Left ventricle myocardium superior (tissue), 1 donor: ENCODE measurements at regions not wholly inside any gene's neighbourhood (a gene's known extent, or its start where the extent isn't known, plus 50 kb on each side); places are given as distances from the start of the nearest gene placed in this dataset.
"Not testable (repeated sequence)": the region's sequence is repeated elsewhere in the genome, so short reads cannot be mapped to it uniquely, and the experiment has no call there.

Experiments used
- ATAC-seq: fragments of 200-7000 bp; cut with Tn5 transposase; one replicate; pipeline ENCODE4 v1.9.1; 2020; ENCODE audit warnings: mild to moderate bottlenecking, moderate library complexity
- DNase-seq: peaks from one replicate; pipeline ENCODE4 v3.0.0-alpha.2; 2020
- intact Hi-C: fragments of 100-400 bp; cut with micrococcal nuclease; formaldehyde crosslinking; loops from one replicate; pipeline ENCODE4 v1.11.0; 2022
- donor health status: DM: no; HTN: yes; CAD: no; lungs with severe emphysema.

DNA sequence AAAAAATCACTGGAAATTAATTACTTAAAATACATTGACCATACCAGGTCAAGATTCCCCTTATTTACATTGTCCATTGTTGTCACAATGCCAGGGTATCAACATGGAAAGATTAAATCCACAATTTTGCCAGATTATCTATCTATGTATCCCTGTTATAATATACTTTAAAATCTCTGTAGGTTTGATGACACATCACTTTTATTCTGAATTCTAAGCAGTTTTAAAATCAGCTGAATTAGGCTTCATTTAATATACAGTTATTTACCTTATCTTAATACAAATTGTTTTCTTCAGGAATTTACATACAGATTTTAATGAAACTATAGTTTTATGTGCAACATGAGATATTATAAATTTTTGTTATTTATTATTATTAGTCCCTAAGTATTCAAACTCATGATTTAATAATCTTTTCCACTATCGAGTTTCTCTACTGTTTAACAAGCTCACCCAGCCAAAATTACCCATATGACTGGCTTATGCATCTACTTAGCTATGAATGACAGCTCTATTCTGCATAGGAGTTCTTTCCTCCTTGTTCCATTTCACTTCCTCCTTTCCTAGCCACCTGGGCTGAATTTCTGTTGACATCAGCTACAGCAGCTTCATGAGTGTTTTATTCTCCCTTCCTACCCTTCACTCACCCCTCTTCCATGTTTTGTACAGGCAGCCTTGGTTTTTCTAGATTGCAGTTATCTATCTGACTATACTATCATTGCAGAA is 654.2 kb upstream of the MAP3K7 start:
- intact Hi-C loops = no loop called here
- no peak for ATAC-seq
- DNase-seq = no peak

DNA sequence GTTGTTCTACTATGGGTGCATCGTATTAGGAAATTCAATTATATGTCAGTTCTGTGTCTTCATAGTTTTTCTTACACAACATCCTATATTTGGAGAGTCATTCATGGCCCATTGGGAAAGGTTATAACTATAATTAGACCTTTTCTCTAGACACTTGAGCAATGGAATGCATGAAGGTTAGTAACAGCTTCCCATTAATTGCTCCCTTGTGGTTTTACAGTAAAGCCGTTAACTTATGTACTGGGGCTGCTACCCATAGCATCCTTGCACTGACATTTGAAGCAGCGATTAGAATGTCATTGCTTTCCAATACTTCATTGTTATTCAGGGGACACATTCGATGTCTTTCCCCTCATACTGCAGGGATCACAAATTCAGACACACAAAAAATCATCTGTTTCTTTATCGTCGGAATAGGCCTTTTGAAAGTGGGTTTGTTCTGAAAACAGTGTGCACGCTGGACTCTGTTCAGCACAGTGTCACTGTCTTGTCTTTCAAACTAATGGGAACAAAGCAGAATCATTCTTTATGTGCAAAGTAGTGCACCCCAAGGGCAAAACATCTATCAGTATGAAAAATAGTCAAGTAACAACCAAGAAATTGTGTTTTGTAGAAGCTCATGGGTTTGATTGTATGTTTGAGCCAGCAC is 634.3 kb upstream of the MAP3K7 start:
- DNase-seq (no peak), ATAC-seq (no peak)
- intact Hi-C loops = no loop called here

DNA sequence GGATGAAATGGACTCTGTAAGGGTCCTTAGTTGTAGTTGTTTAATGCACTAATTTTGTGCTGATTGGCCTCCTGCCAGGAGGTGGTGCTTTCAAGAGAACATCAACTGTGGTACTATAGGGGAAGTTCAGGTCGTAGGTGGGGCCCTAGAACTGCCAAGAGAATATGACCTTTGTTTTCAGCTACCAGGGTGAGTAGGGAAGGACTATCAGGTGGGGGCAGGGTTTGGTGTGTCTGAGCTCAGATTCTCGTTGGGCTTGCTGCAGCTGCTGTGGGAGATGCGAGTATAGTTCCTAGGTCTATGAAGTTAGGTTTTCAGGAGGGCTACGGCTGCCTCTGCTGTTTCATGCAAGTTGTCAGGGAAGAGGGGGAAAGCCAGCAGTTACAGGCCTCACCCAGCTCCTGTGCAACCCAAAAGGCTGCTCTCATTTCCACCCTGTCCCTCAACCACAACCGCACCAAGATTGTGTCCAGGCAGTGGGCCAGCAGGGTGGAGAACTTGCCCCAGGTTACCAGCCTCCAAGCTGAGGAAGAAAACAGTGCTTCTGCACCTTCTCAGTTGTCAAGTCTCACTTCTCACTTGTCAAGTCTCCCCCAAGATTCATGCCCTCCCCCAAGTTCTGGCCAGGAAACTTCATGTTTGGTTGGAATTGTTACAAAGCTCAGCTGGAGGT is 626.5 kb upstream of the MAP3K7 start:
- DNase-seq (no peak), ATAC-seq (no peak)
- intact Hi-C loops = no loop called here

DNA sequence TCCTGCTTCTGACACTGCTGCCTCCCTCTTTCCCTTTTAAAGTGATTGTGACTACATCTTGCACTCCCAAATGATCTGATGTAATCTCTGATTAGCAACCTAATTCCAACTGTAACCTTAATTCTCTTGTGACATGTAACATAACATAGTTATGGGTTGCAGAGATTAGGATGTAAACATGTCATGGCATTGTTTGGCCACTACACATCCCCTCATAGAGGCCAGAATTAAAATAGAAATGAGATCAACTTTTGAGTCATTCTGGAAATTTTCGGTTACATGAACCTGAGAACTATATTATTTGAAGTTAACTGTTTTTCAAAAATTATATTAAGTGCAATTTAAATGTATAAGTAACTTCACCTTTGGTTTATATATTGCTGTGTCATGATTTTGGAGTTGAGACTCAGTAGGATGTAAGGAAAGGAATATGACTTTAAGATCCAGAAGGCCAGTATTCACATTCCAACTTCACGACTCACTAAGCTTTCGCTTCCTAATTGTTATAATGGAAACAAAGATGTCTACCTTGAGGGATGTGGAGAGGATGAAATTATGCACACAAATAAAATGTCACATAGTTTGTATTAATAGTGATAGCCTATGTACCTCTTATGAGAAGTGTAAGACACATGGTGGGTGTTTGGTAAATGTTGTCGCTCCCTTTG is 611.9 kb upstream of the MAP3K7 start:
- DNase-seq (no peak), ATAC-seq (no peak)
- intact Hi-C loops = no loop called here

DNA sequence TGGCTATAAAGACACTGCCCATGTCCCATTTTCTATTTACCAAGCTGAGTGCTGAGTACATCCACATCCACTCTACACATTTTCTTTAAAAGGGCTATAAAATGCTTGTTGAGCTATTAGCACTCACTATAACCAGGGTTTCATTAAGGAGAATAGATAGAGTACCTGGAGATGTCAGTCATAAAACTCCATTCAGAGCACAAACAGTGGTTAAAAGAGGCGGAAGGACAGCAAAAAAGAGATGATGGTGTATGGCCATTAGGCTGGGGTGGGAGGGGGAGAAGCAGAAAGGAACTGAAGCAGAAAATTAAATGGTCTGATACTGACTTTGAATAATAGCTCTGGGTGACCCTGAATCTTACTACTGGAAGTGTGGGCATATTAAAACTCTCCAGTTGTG is 609.9 kb upstream of the MAP3K7 start:
- intact Hi-C loops = no loop called here
- no peak for ATAC-seq
- no peak for DNase-seq

DNA sequence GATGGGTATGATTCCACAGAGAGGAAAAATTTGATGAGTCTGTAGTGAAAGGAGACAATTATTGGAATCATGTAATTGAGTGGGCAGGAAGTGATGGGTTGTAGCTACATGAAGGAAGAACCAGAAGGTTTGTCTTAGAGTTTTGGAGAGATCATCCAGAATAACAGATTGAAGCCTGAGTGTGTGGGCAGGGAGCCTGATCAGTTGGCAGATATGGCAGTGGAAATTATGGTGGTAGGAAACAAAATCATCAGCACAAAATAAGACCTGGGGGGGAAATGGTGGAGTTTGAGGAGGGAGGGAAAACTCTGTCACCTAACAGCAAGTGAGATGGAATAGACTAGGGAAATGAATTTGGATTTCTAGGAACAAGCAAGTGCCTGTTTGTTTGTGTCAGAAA is 606.6 kb upstream of the MAP3K7 start:
- no peak for ATAC-seq
- DNase-seq = no peak
- intact Hi-C loops = no loop called here

DNA sequence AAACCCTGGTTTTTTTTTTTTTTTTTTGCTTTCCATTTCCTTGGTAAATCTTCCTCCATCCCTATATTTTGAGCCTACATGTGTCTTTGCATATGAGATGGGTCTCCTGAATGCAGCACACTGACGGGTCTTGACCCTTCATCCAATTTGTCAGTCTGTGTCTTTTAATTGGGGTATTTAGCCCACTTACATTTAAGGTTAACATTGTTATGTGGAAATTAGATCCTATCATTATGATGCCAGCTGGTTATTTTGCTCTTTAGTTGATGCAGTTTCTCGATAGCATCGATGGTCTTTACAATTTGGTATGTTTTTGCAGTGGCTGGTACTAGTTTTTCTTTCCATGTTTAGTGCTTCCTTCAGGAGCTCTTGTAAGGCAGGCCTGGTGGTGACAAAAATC is 603.2 kb upstream of the MAP3K7 start:
- DNase-seq, ATAC-seq, intact Hi-C loops: not testable (repeated sequence)

DNA sequence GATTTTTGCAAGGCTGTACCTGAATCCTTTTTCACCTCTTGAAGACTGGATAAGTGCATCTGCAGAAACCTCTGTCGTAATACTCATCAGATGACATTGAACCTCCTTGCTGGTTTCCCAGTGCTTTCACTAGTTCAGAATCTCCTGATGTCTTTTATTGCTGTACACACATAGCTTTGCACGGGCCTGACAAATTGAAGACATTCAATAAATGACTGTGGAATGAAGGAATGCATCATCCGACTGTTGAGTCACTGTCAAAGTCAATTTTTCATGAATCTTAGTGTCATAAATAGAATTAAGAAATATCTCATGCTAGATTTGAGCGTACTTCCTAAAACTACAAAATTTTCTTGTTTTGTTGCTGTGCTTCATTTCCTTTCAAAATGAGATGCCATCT is 598.2 kb upstream of the MAP3K7 start:
- ATAC-seq = no peak
- intact Hi-C loops = no loop called here
- no peak for DNase-seq

DNA sequence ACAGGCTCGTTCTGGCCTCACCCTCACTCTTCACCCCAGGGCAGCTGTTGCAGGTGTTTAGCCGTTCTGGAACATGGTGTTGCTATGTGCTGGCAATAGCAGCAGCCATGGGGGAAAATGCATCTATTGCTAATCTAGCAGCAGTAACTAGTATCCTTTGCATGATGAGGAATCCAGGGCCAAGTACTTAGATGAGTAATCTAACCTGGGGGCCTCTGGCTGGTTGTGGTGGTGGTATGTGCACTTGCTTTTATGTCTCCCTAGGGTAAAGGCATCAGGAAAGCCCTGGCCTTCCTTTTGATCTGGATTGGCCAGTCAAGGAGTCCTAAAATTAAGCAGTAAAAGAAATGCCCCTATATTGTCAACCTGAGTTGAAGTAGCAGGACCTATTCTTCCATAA is 594.5 kb upstream of the MAP3K7 start:
- no peak for DNase-seq
- intact Hi-C loops = no loop called here
- no peak for ATAC-seq

DNA sequence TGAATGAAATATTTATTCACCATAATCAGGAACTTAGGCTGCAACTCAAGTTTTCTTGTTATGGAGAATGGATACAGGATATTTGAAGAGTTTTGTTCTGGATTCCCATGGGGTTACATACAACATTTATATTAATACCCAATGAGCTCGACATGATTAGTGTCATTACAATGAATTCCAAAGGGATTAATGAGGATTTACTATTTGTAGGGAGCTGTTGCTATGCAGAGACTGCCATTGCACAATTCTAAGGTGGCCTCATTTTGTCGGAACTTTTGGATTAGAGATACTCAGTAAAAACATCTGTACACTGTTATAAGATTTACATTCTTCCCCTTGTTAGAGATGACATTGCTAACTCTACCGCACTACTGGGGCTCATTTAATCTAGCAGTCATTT is 586.8 kb upstream of the MAP3K7 start:
- intact Hi-C loops = no loop called here

DNA sequence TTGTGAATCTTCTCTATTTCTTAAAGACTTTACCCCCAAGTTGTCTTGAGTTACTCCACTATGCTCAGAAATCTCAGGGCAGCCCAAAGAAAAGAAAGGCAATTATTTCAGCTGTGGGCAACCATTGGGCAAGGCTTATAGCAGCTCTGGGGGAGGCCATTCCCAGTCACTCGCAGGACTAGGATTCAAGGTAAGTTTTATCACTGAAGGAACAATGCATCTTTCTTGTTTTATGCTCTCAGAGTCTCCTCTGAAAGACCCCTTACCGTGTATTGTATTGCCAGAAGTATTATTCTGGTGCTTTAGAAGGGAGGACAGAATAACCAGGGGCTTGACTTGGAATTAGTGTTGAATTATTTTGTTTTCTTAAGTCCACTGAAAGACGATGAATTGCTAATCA is 586.3 kb upstream of the MAP3K7 start:
- DNase-seq (no peak), ATAC-seq (no peak)
- intact Hi-C loops = no loop called here

More for the DNA sequence above, 586.8 kb upstream of the MAP3K7 start:
- ATAC-seq (no peak), DNase-seq (no peak)

DNA sequence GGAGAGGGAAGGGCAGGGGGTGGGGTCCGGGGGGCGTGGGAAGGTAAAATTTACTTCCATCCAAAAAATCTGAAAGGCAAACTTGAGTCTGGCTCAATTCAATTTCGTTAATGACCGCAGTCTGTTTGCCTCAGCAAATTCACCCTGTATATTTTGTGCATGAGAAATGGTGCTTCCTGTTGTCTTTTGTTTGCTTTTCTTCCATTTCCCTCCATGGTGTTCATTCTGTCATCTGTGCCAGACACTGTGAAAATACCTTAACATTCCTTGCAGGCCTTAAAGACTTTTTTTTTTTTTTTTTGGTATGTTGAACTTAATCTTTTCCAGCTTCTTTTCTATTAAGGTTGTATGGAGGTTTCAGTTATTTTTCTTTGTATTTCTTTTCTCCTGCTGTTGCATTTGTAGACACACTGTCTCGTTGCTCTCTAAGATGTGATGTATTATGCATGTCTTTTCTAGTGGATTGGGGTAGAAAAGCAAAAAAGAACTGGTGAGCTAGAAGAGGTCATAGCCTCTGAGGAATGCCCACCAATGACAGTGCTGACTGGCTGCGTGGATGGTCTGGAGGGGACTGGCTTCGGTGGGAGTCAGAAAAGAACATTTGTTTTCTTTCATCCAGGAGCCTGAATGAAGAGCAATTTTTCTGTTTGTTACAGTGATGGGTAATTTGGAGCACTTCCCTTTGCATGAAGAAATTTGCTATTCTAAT is 585.0 kb upstream of the MAP3K7 start:
- intact Hi-C loops = no loop called here
- DNase-seq (no peak), ATAC-seq (no peak)

DNA sequence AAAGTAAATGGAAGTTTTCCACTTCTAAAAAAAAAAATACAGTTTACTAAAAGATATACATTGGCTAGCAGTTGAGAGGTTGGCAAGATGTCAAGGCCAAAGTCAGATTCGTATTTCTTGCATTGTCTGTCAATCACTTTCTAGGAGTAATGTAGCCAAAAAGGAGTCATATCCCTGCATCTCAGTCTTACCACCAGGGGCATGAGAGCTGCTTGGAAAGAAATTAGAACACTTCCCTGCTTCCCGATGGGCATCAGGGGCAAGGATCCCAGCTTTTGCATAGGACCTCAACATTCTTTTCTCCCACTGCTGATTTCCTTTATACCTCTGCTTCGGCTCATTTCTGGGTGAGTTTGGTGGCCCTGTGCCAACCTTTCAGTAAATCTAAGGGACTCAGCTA is 581.0 kb upstream of the MAP3K7 start:
- intact Hi-C loops = no loop called here
- no peak for DNase-seq
- ATAC-seq = no peak

DNA sequence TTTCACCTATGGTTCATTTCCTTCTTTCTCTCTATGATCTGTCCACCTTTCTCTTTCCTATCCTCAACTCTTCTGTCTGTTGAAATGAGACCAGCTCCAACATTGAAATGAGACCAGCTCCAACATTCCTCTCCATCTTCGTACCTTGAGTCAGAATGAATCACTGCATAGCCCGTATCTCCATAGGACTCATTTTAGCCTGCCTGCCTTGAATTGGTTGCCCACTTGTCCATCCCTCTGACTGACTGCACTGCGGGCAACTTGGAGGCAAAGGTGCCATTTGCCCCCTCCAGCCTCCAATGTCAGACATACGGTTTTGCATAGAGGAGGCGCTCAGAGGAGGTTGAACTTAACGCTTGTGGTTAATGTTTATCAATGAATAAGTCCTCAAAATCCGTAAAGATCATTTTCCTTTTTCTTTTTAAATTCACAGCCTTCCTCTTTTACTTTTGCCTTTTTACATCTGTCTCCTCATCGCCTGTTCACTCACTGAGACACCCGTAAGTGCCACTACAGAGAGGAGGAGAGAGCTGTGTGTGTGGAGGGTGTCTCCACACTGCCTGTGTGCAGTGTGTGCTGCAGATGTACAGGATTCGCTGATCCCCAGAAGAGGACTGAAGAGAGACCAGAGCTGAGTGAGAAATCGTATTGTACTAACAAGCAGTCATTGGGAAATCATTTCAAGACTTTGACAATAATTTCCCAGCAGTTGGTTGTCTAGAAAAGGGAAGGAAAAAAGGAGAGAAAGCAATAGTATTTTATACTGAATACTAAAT is 579.6 kb upstream of the MAP3K7 start:
- ATAC-seq = no peak
- DNase-seq = no peak
- intact Hi-C loops = no loop called here

DNA sequence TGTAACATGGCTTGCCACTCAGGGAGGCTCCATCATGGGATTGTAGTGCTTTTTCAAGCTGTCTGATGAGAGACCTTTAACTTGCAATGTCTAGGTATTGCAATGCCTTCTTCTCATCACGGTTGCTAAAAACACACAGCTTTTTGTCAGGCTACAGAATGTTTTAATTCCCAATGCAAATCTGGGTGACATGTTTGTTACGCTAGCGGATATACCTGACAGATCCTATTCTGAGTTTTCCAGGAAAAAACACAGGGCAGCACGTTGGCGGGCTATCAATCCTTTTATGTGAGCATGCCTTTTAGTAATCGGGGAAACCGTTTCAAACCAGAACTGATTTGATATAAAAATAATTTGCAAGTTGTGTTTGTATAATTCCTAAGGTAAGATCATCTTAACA is 577.2 kb upstream of the MAP3K7 start:
- intact Hi-C loops = no loop called here
- no peak for ATAC-seq
- no peak for DNase-seq

DNA sequence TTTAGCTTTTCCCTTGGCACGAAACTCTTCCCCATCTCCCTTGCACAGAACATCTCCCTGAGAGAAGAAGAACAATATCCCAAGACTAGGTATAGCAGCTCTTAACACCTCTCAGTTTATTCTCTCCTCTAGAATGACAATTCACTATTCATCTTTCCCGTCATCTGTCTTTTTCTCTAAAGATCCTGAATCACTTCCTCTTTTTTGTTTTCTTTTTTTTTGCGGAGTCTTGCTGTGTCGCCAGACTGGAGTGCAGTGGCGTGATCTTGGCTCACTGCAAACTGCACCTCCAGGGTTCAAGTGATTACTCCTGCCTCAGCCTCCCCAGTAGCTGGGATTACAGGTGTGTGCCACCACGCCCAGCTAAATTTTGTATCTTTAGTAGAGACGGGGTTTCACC is 574.4 kb upstream of the MAP3K7 start:
- DNase-seq (no peak), ATAC-seq (no peak)
- intact Hi-C loops = no loop called here

DNA sequence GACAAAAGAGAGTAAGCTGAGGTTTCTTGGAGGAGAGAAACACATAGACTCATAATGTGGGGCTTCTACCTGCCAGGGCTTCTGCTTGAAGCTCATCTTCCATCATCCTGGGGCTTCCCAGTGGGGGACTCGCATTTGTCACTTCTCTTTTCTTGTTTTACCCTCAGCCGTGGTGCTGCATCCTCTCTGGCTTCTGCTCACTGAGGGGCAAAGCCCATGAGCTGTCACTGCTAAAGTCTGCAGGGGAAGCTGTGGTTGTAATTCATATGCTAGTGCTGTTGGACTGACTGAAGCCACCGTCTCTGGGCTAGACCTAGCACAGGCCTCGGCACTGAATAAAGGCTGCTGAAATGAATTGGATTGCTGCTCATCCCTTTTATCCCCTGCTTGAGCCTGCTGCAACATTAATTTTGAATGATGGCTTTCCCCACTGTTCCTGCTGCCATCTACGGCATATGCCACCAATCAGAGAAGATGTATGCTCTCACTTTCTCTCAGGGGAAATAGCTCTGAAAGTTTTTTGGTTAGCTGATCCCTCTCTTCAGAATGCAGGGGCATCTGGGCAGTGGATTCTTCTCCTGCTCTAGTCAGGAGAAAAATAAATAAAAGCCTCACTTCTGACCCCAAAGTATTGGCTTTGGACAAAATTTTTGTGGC is 568.4 kb upstream of the MAP3K7 start:
- no peak for DNase-seq
- no peak for ATAC-seq
- intact Hi-C loops = no loop called here

DNA sequence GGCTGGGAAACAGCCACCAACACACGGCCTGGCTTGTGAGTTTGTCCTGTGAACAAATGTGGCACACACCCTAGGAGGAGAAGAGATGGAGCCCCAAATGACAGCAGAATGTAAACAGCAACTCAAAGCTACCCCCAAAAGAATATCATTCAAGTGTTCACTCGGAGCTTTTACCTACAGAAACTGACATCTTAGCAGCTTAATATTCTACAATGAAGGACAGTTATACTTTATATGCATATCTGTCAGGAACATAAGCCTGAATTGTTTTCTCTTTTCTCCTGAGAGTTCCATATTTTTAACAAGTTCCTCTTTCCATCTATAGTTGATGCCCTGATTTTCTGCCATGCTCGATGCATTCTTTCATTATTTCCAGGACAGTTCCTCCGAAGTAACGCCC is 566.0 kb upstream of the MAP3K7 start:
- DNase-seq = no peak
- intact Hi-C loops = no loop called here
- ATAC-seq = no peak
